Lower leg skin (tissue), 4 donors: ENCODE measurements at regions not wholly inside any gene's neighbourhood (a gene's known extent, or its start where the extent isn't known, plus 50 kb on each side); places are given as distances from the start of the nearest gene placed in this dataset.

Source experiments
- DNase-seq, 2 donors: peaks; one replicate each; pipeline ENCODE4 v3.0.0-alpha.2; 2019; ENCODE audit warnings: low spot score in 2 of 2
- H3K4me3 ChIP-seq: fragments of 200-600 bp; sonication (generic); 2 replicates; pipeline ENCODE4 v1.5.1; 2017; ENCODE audit warnings: mild to moderate bottlenecking, low read depth; ENCODE audit not compliant: poor library complexity, severe bottlenecking
- CTCF ChIP-seq, 3 donors: fragments of 450-650 bp; IDR thresholded peaks; one replicate each; pipeline ENCODE4 v1.5.1; 2016; ENCODE audit warnings: antibody characterized with exemption in 3 of 3, mild to moderate bottlenecking in 3 of 3, moderate library complexity in 2 of 3
- POLR2A ChIP-seq, 2 donors: fragments of 450-650 bp; IDR thresholded peaks; one replicate each; pipeline ENCODE4 v1.6.1; 2016 to 2017; ENCODE audit warnings: antibody characterized with exemption in 2 of 2, mild to moderate bottlenecking in 1 of 2, moderate library complexity in 1 of 2
- WGBS, 2 donors: methylation state at CpG; one replicate each; pipeline ENCODE4 v1.1.5; 2018; 5-methylcytosine and 5-hydroxymethylcytosine counted together
- intact Hi-C: fragments of 100-400 bp; cut with DNase I; formaldehyde crosslinking; loops from one replicate; pipeline ENCODE4 v1.15.0; 2023; ENCODE audit warnings: low total_unique reads

GRCh38 chr7:91514591-91514990 is 250.4 kb downstream of the FZD1 start:
- TF ChIP-seq CTCF (IDR thresholded peaks at IDR 0.05) = no peak
- TF ChIP-seq POLR2A (IDR thresholded peaks at IDR 0.05) = no peak
- no peak for DNase-seq
- WGBS, 2 donors = 78 to 81% methylated on average over 4 of the region's 4 CpGs
- H3K4me3 ChIP-seq = no peak overlapping the region
- intact Hi-C loops = no loop called here

- TF ChIP-seq POLR2A (IDR thresholded peaks at IDR 0.05) (no peak), CTCF (IDR thresholded peaks at IDR 0.05) (no peak)
- intact Hi-C loops = loop anchor here (5.0 kb wide), 1 partner anchor 44 kb away; no protein-coding TSS in a partner anchor
- no peak overlapping the region for H3K4me3 ChIP-seq
- 74 to 83% methylated on average over 1 of the region's 1 CpG for WGBS, 2 donors
- no peak for DNase-seq
These were observed 251.7 kb downstream of the FZD1 start for GRCh38 chr7:91515961-91516360.

- TF ChIP-seq CTCF (IDR thresholded peaks at IDR 0.05) (no peak), POLR2A (IDR thresholded peaks at IDR 0.05) (no peak)
- DNase-seq = no peak
- WGBS, 2 donors = 29 to 39% methylated on average over 1 of the region's 1 CpG
- no peak overlapping the region for H3K4me3 ChIP-seq
- intact Hi-C loops = loop anchor here (5.0 kb wide), 1 partner anchor 45 kb away; no protein-coding TSS in a partner anchor
These were observed 253.1 kb downstream of the FZD1 start for GRCh38 chr7:91517201-91517785.

GRCh38 chr7:91518058-91518457 is 253.8 kb downstream of the FZD1 start:
- TF ChIP-seq CTCF (IDR thresholded peaks at IDR 0.05) (no peak), POLR2A (IDR thresholded peaks at IDR 0.05) (no peak)
- DNase-seq = no peak
- intact Hi-C loops = loop anchor here (5.0 kb wide), 1 partner anchor 46 kb away; no protein-coding TSS in a partner anchor
- no peak overlapping the region for H3K4me3 ChIP-seq
- 80 to 84% methylated on average over 1 of the region's 1 CpG for WGBS, 2 donors

- TF ChIP-seq POLR2A (IDR thresholded peaks at IDR 0.05) = no peak
- TF ChIP-seq CTCF (IDR thresholded peaks at IDR 0.05) = no peak
- intact Hi-C loops = loop anchor here (5.0 kb wide), 1 partner anchor 47 kb away; no protein-coding TSS in a partner anchor
- no peak for DNase-seq
- H3K4me3 ChIP-seq = no peak overlapping the region
- 69 to 70% methylated on average over 8 of the region's 8 CpGs for WGBS, 2 donors
These were observed 255.3 kb downstream of the FZD1 start for GRCh38 chr7:91519241-91520158.
